ENCODE measurements at regions not wholly inside any gene's neighbourhood (a gene's known extent, or its start where the extent isn't known, plus 50 kb on each side); places are given as distances from the start of the nearest gene placed in this dataset.

GRCh38 chr5:60184606-60185005 lies 291.1 kb upstream of the PDE4D start:
- no peak for TF ChIP-seq CTCF (conservative IDR thresholded peaks at IDR 0.05; ENCODE audit: low read depth, low read length)
- TF ChIP-seq EZH2 (IDR thresholded peaks at IDR 0.05; ENCODE audit: low read length, unreplicated experiment) = no peak
- no peak for TF ChIP-seq EZH2phosphoT487 (IDR thresholded peaks at IDR 0.05; ENCODE audit: borderline replicate concordance, low read length)
